ENCODE measurements at regions not wholly inside any gene's neighbourhood (a gene's known extent, or its start where the extent isn't known, plus 50 kb on each side); places are given as distances from the start of the nearest gene placed in this dataset.

DNA sequence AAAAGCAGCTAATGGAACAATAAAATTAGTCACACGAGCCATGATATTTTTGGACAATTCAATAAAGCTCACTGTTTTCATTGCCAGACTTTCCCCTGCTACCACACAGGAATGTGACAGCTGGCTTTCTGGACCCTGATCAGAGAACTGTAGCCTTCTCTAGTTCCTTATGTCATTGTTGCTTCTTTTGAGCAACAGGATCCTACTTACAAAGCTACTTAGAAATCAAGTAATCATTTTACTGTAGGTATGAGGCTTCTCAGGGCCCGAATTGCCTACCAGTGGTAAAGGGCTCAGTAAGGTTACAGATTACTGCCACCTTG lies 94.3 kb upstream of the AADACL2 start (continued):
- TF ChIP-seq, protein P1, sequence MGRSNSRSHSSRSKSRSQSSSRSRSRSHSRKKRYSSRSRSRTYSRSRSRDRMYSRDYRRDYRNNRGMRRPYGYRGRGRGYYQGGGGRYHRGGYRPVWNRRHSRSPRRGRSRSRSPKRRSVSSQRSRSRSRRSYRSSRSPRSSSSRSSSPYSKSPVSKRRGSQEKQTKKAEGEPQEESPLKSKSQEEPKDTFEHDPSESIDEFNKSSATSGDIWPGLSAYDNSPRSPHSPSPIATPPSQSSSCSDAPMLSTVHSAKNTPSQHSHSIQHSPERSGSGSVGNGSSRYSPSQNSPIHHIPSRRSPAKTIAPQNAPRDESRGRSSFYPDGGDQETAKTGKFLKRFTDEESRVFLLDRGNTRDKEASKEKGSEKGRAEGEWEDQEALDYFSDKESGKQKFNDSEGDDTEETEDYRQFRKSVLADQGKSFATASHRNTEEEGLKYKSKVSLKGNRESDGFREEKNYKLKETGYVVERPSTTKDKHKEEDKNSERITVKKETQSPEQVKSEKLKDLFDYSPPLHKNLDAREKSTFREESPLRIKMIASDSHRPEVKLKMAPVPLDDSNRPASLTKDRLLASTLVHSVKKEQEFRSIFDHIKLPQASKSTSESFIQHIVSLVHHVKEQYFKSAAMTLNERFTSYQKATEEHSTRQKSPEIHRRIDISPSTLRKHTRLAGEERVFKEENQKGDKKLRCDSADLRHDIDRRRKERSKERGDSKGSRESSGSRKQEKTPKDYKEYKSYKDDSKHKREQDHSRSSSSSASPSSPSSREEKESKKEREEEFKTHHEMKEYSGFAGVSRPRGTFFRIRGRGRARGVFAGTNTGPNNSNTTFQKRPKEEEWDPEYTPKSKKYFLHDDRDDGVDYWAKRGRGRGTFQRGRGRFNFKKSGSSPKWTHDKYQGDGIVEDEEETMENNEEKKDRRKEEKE (IDR thresholded peaks at IDR 0.05; ENCODE audit: borderline replicate concordance in 1 of 2, control insufficient read depth in 1 of 2, low read depth in 2 of 2, low read length in 1 of 2): no peak
- TF ChIP-seq MAZ (CRISPR knock-in tag; conservative IDR thresholded peaks at IDR 0.05 in 1 of 2, IDR thresholded peaks at IDR 0.05 in 1 of 2): no peak
- no peak for TF ChIP-seq DDX20 (tag; IDR thresholded peaks at IDR 0.05; ENCODE audit: low read depth)
- no peak for TF ChIP-seq RBM34 (IDR thresholded peaks at IDR 0.05; ENCODE audit: borderline replicate concordance, insufficient read depth, low read length)

DNA sequence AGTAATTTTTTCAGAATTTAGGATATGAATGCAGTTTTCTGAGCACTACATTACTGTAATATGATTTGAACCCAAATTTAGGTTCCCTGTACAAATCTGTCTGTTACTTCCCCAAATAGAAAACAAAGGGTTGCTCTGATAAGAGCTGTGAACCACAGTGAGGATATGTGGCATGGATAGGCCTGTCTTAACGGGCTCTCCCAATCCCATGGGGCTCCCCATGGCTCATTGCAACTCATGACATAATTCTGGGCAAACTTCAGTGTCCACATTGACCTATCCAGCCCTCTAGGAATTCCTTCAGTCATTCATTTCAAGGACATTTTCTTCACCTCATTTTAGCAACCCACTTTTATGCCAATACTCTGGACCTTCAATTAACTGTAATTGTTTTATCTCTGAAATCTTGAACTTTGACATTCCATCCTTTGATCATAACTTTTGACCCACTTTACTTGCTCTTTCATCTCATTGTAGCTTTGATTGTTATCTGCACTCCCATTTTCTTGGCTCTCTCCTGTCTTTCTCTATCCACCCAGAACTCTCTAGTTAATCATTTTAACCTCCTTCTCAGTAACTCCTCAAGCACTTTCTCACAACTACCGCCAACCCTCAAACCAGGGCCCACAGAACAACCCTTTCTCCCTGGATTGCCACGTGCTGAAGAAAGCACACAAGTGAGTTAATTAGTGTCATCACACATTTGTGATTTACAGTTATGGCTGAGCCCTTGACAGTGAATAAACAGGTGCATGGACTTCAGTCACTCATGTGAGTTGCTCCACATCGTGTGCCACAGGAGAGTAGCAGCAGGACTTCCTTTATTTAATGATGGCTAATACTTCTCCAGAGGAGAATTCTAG lies 94.9 kb upstream of the AADACL2 start:
- BruUV-seq (replicated peaks): no TSS peak
- Histone ChIP-seq H3K4me1 (replicated peaks in 1 of 2; ENCODE audit: control insufficient read depth in 2 of 2, insufficient read depth in 2 of 2, low read length in 2 of 2) (no peaks in the 10 kb centered on the region), H3K4me2 (ENCODE audit: insufficient read depth, low read length) (no peak overlapping the region), H3K79me2 (ENCODE audit: control insufficient read depth, insufficient read depth, low read length) (no peaks in the 10 kb centered on the region), H3K9me3 (replicated peaks; ENCODE audit: control insufficient read depth, insufficient read depth, low read depth, low read length) (no peaks in the 10 kb centered on the region), H3K27me3 (ENCODE audit: control insufficient read depth in 2 of 2, insufficient read depth in 2 of 2, low read length in 2 of 2) (no peaks in the 10 kb centered on the region), H4K20me1 (replicated peaks; ENCODE audit: control insufficient read depth, insufficient read depth, low read length) (no peaks in the 10 kb centered on the region), H3K4me3 (no peak overlapping the region), H2AFZ (ENCODE audit: low read depth, low read length) (peak overlapping the region; percentile 42; the same call in 1 of the 2 replicates), H3K27ac (ENCODE audit: extremely low read depth, low read depth, low read length) (no peak overlapping the region), H3K9ac (ENCODE audit: insufficient read depth in 1 of 2, low read depth in 2 of 2, low read length in 2 of 2) (no peak overlapping the region), H3K36me3 (ENCODE audit: control insufficient read depth, insufficient read depth, low read length) (no peaks in the 10 kb centered on the region), H3K9me1 (ENCODE audit: control insufficient read depth, insufficient read depth, low read length) (no peaks in the 10 kb centered on the region)
- intact Hi-C loops (cut with micrococcal nuclease) (no loop called here), in situ Hi-C loops (cut with MboI) (no loop called here)
- ATAC-seq (no peak), FAIRE-seq (peak; percentile 26), DNase-seq (ENCODE audit: extremely low read depth in 1 of 4, low spot score in 3 of 4) (no peak)
- CTCF ChIA-PET (ENCODE audit: low intra/inter-chr PET ratio): no interaction called here
- WGBS (ENCODE audit: insufficient coverage, low coverage, missing lambda C conversion rate): 14% methylated on average over 4 of the region's 4 CpGs
- peak; percentile 59 for TF ChIP-seq MEIS2 (IDR thresholded peaks at IDR 0.05; ENCODE audit: partially characterized antibody)
- peak; percentile 33; the same call in 1 of the 2 replicates for TF ChIP-seq BHLHE40 (IDR thresholded peaks at IDR 0.05; ENCODE audit: low read length)
- TF ChIP-seq, protein P2, sequence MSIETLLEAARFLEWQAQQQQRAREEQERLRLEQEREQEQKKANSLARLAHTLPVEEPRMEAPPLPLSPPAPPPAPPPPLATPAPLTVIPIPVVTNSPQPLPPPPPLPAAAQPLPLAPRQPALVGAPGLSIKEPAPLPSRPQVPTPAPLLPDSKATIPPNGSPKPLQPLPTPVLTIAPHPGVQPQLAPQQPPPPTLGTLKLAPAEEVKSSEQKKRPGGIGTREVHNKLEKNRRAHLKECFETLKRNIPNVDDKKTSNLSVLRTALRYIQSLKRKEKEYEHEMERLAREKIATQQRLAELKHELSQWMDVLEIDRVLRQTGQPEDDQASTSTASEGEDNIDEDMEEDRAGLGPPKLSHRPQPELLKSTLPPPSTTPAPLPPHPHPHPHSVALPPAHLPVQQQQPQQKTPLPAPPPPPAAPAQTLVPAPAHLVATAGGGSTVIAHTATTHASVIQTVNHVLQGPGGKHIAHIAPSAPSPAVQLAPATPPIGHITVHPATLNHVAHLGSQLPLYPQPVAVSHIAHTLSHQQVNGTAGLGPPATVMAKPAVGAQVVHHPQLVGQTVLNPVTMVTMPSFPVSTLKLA (conservative IDR thresholded peaks at IDR 0.05): no peak
- POLR2A ChIA-PET: no interaction called here
